ENCODE measurements at regions not wholly inside any gene's neighbourhood (a gene's known extent, or its start where the extent isn't known, plus 50 kb on each side); places are given as distances from the start of the nearest gene placed in this dataset.
A peak's percentile ranks its signal among the peaks of the same experiment; 100 is the strongest.
"Not testable (repeated sequence)": the region's sequence is repeated elsewhere in the genome, so short reads cannot be mapped to it uniquely, and the experiment has no call there.

DNA sequence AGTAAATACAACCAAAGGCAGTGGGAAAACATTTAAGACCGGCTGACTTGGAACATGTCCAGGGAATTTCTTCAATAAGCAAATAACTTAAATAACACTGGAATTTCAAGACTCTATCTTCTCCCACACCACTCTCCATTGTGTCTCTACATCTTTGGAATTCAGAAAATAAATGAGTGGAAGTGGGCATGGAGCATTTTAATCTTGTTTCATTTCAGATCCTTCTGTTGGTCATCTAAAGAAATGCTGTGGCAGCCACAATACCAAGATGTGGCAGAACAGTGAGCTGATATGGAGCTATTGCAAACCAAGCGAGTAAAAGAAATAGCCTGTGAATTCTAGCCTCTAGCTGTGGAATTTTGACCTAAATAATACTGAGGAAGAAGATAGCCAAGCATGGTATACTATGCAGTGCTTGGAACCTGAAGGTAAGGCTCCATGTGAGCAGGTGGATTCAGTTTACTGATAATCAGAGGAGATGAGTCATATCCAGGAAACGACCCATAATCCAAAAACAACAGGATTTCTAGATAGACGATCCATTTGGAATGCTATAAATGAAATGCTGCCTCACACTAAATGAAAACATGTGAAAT lies 157.1 kb upstream of the SCN7A start:
- H3K27me3 ChIP-seq (ENCODE audit: insufficient read depth, low read length) = no peaks in the 10 kb centered on the region
- Mint-ChIP-seq H3K4me1 (ENCODE audit: low read depth, unreplicated experiment) (peaks cover 13% of the 10 kb centered on the region), H3K9me3 (ENCODE audit: unreplicated experiment) (peaks cover 2% of the 10 kb centered on the region), H3K36me3 (ENCODE audit: low read depth, unreplicated experiment) (no peaks in the 10 kb centered on the region), H3K27me3 (ENCODE audit: low read depth, unreplicated experiment) (no peaks in the 10 kb centered on the region), H3K4me3 (ENCODE audit: unreplicated experiment) (no peak overlapping the region), H3K27ac (ENCODE audit: unreplicated experiment) (peak overlapping the region; percentile 29)
- H3K4me1 ChIP-seq (ENCODE audit: insufficient read depth, low read length) = peaks cover 7% of the 10 kb centered on the region
- H3K9me3 ChIP-seq (ENCODE audit: insufficient read depth, low read depth, low read length) = no peaks in the 10 kb centered on the region
- peak; percentile 83 for DNase-seq (ENCODE audit: low read depth)
- H3K4me3 ChIP-seq (ENCODE audit: insufficient read depth, low read depth, low read length) = no peak overlapping the region
- H2AFZ ChIP-seq (ENCODE audit: low read depth, low read length) = no peak overlapping the region
- H3K36me3 ChIP-seq (ENCODE audit: insufficient read depth, low read length) = no peaks in the 10 kb centered on the region
- peak overlapping the region; percentile 17 for H3K27ac ChIP-seq (ENCODE audit: low read depth, low read length)
- H3K79me2 ChIP-seq (ENCODE audit: insufficient read depth, low read length) = no peaks in the 10 kb centered on the region
- peak overlapping the region; percentile 59 for H3K4me2 ChIP-seq (ENCODE audit: low read length)
- no peaks in the 10 kb centered on the region for H4K20me1 ChIP-seq (ENCODE audit: insufficient read depth, low read length)
- TF ChIP-seq, protein P1, sequence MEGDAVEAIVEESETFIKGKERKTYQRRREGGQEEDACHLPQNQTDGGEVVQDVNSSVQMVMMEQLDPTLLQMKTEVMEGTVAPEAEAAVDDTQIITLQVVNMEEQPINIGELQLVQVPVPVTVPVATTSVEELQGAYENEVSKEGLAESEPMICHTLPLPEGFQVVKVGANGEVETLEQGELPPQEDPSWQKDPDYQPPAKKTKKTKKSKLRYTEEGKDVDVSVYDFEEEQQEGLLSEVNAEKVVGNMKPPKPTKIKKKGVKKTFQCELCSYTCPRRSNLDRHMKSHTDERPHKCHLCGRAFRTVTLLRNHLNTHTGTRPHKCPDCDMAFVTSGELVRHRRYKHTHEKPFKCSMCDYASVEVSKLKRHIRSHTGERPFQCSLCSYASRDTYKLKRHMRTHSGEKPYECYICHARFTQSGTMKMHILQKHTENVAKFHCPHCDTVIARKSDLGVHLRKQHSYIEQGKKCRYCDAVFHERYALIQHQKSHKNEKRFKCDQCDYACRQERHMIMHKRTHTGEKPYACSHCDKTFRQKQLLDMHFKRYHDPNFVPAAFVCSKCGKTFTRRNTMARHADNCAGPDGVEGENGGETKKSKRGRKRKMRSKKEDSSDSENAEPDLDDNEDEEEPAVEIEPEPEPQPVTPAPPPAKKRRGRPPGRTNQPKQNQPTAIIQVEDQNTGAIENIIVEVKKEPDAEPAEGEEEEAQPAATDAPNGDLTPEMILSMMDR (IDR thresholded peaks at IDR 0.05; ENCODE audit: insufficient read depth, low read depth, low read length) = no peak
- no peak for TF ChIP-seq EZH2 (IDR thresholded peaks at IDR 0.05; ENCODE audit: insufficient read depth, low read length)
- H3K9ac ChIP-seq (ENCODE audit: low read length) = no peak overlapping the region
- FAIRE-seq = no peak

DNA sequence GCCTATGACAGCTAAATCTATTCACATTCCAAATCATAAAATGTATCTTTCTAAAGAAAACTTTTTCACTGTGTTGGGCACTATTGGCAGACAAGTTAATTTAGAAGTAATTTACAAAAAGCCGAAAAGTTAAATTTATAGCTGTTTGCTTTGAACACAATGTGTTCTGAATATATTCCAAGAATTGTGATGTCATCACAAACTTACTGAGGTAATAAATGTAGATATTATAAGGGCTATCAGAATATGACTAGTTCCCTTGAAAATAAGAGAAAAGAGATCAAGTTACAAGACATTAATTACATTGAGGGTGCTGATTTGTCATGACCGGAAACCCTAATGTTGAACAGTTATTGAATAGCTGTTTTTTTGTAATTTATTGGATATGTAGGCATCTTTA lies 153.9 kb upstream of the SCN7A start:
- Histone ChIP-seq H3K79me2 (ENCODE audit: insufficient read depth, low read length) (no peaks in the 10 kb centered on the region), H3K27ac (ENCODE audit: low read depth, low read length) (no peak overlapping the region), H3K9ac (ENCODE audit: low read length) (no peak overlapping the region), H4K20me1 (ENCODE audit: insufficient read depth, low read length) (no peaks in the 10 kb centered on the region), H3K4me2 (ENCODE audit: low read length) (no peak overlapping the region), H3K36me3 (ENCODE audit: insufficient read depth, low read length) (no peaks in the 10 kb centered on the region), H3K27me3 (ENCODE audit: insufficient read depth, low read length) (no peaks in the 10 kb centered on the region), H2AFZ (ENCODE audit: low read depth, low read length) (no peak overlapping the region), H3K4me3 (ENCODE audit: insufficient read depth, low read depth, low read length) (no peak overlapping the region), H3K9me3 (ENCODE audit: insufficient read depth, low read depth, low read length) (no peaks in the 10 kb centered on the region), H3K4me1 (ENCODE audit: insufficient read depth, low read length) (peaks cover 7% of the 10 kb centered on the region)
- FAIRE-seq (no peak), DNase-seq (ENCODE audit: low read depth) (no peak)
- H3K36me3 Mint-ChIP-seq (ENCODE audit: low read depth, unreplicated experiment) = no peaks in the 10 kb centered on the region
- H3K4me1 Mint-ChIP-seq (ENCODE audit: low read depth, unreplicated experiment) = peaks cover 13% of the 10 kb centered on the region
- no peaks in the 10 kb centered on the region for H3K27me3 Mint-ChIP-seq (ENCODE audit: low read depth, unreplicated experiment)
- no peak overlapping the region for H3K27ac Mint-ChIP-seq (ENCODE audit: unreplicated experiment)
- no peak overlapping the region for H3K4me3 Mint-ChIP-seq (ENCODE audit: unreplicated experiment)
- no peaks in the 10 kb centered on the region for H3K9me3 Mint-ChIP-seq (ENCODE audit: unreplicated experiment)
- TF ChIP-seq, protein P1 (IDR thresholded peaks at IDR 0.05; ENCODE audit: insufficient read depth, low read depth, low read length) = no peak
- TF ChIP-seq EZH2 (IDR thresholded peaks at IDR 0.05; ENCODE audit: insufficient read depth, low read length) = no peak

DNA sequence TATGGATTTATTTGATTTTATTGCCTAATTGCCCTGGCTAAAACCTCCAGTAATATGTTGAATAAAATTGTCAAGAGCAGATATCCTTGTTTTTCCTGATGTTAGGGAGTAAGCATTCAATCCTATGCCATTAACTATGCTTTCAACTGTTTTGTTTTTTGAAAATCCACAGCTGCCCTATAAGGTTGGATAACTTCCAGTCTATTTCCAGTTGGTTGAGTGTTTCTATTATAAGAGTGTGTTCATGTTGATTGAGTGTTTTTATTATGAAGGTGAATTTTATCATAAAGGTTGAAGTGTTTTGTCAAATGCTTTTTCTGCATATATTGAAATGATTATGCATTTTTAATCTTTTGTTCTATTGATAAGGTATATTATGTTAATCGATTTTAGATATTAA lies 149.9 kb upstream of the SCN7A start:
- no peak overlapping the region for H3K4me2 ChIP-seq (ENCODE audit: low read length)
- no peak overlapping the region for H3K27ac ChIP-seq (ENCODE audit: low read depth, low read length)
- no peaks in the 10 kb centered on the region for H3K9me3 ChIP-seq (ENCODE audit: insufficient read depth, low read depth, low read length)
- no peaks in the 10 kb centered on the region for H4K20me1 ChIP-seq (ENCODE audit: insufficient read depth, low read length)
- no peak overlapping the region for H3K9ac ChIP-seq (ENCODE audit: low read length)
- peaks cover 8% of the 10 kb centered on the region for H3K4me1 Mint-ChIP-seq (ENCODE audit: low read depth, unreplicated experiment)
- no peaks in the 10 kb centered on the region for H3K36me3 Mint-ChIP-seq (ENCODE audit: low read depth, unreplicated experiment)
- H3K27ac Mint-ChIP-seq (ENCODE audit: unreplicated experiment) = no peak overlapping the region
- no peaks in the 10 kb centered on the region for H3K27me3 ChIP-seq (ENCODE audit: insufficient read depth, low read length)
- no peaks in the 10 kb centered on the region for H3K9me3 Mint-ChIP-seq (ENCODE audit: unreplicated experiment)
- no peak for TF ChIP-seq EZH2 (IDR thresholded peaks at IDR 0.05; ENCODE audit: insufficient read depth, low read length)
- TF ChIP-seq, protein P1 (IDR thresholded peaks at IDR 0.05; ENCODE audit: insufficient read depth, low read depth, low read length) = no peak
- H3K79me2 ChIP-seq (ENCODE audit: insufficient read depth, low read length) = no peaks in the 10 kb centered on the region
- FAIRE-seq (no peak), DNase-seq (ENCODE audit: low read depth) (no peak)
- no peak overlapping the region for H2AFZ ChIP-seq (ENCODE audit: low read depth, low read length)
- no peak overlapping the region for H3K4me3 ChIP-seq (ENCODE audit: insufficient read depth, low read depth, low read length)
- H3K36me3 ChIP-seq (ENCODE audit: insufficient read depth, low read length) = no peaks in the 10 kb centered on the region
- no peaks in the 10 kb centered on the region for H3K27me3 Mint-ChIP-seq (ENCODE audit: low read depth, unreplicated experiment)
- no peak overlapping the region for H3K4me3 Mint-ChIP-seq (ENCODE audit: unreplicated experiment)
- H3K4me1 ChIP-seq (ENCODE audit: insufficient read depth, low read length) = no peaks in the 10 kb centered on the region

DNA sequence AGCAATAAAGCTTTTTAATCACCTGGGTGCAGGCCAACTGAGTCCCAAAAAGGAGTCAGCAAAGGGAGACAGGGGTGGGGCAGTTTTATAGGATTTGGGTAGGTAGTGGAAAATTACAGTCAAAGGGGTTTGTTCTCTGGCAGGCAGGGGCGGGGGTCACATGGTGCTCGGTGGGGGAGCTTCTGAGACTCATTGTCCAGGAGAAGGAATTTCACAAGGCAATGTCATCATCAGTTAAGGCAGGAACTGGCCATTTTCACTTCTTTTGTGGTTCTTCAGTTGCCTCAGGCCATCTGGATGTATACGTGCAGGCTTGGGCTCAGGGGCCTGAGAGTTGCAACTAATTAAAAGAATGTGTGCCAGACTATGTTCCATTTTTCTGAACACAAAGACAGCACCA lies 147.5 kb upstream of the SCN7A start:
- H3K27me3 ChIP-seq (ENCODE audit: insufficient read depth, low read length); H3K4me3 ChIP-seq (ENCODE audit: insufficient read depth, low read depth, low read length); DNase-seq (ENCODE audit: low read depth); H3K27me3 Mint-ChIP-seq (ENCODE audit: low read depth, unreplicated experiment); H3K36me3 ChIP-seq (ENCODE audit: insufficient read depth, low read length); H3K9ac ChIP-seq (ENCODE audit: low read length); H3K4me2 ChIP-seq (ENCODE audit: low read length); H3K9me3 ChIP-seq (ENCODE audit: insufficient read depth, low read depth, low read length); H3K4me3 Mint-ChIP-seq (ENCODE audit: unreplicated experiment); H4K20me1 ChIP-seq (ENCODE audit: insufficient read depth, low read length); H2AFZ ChIP-seq (ENCODE audit: low read depth, low read length); H3K9me3 Mint-ChIP-seq (ENCODE audit: unreplicated experiment); FAIRE-seq; H3K4me1 ChIP-seq (ENCODE audit: insufficient read depth, low read length); H3K36me3 Mint-ChIP-seq (ENCODE audit: low read depth, unreplicated experiment); H3K79me2 ChIP-seq (ENCODE audit: insufficient read depth, low read length); H3K27ac ChIP-seq (ENCODE audit: low read depth, low read length); H3K4me1 Mint-ChIP-seq (ENCODE audit: low read depth, unreplicated experiment): not testable (repeated sequence)
- peak overlapping the region; percentile 55 for H3K27ac Mint-ChIP-seq (ENCODE audit: unreplicated experiment)
